B cell (primary cell): ENCODE measurements at regions not wholly inside any gene's neighbourhood (a gene's known extent, or its start where the extent isn't known, plus 50 kb on each side); places are given as distances from the start of the nearest gene placed in this dataset.

Source experiments
- ATAC-seq: fragments of 200-7000 bp; cut with Tn5 transposase; one replicate; pipeline ENCODE4 v1.10.0; 2021; ENCODE audit warnings: low read depth, mild to moderate bottlenecking, moderate number of reproducible peaks, moderate library complexity
- CTCF ChIA-PET: fragments of 350-600 bp; sonication (Branson Sonifier 250); formaldehyde crosslinking; loops from one replicate; lab custom pipeline; 2021; ENCODE audit warnings: antibody characterized with exemption, inconsistent platforms; lab: Charles Lee
- POLR2A ChIA-PET: fragments of 350-600 bp; sonication (Branson Sonifier 250); formaldehyde crosslinking; loops from one replicate; lab custom pipeline; 2021; ENCODE audit warnings: antibody characterized with exemption; lab: Charles Lee
- DNase-seq: peaks from one replicate; pipeline ENCODE4 v3.0.0; 2013
- H2AFZ ChIP-seq: 2 replicates; pipeline ENCODE4 v1.6.1; 2012; ENCODE audit warnings: mild to moderate bottlenecking, low read depth, low read length; ENCODE audit not compliant: insufficient read depth, poor library complexity, severe bottlenecking
- H3K27ac ChIP-seq, 2 donors: 1 replicate in 1 of 2; 2 replicates in 1 of 2; pipeline ENCODE4 v1.5.1; 2012 to 2013; ENCODE audit warnings: low read length in 2 of 2, mild to moderate bottlenecking in 2 of 2, moderate library complexity in 1 of 2
- H3K27me3 ChIP-seq, 4 experiments: fragments of 200-600 bp in 1 of 4; sonication (generic) in 1 of 4; replicated peaks in 1 of 4; 1 replicate in 2 of 4; 2 replicates in 2 of 4; pipeline versions ENCODE4 v1.6.1 to v1.7.0; 2013 to 2016; ENCODE audit warnings: low read length in 3 of 4, mild to moderate bottlenecking in 2 of 4, mixed read lengths in 1 of 4, moderate library complexity in 1 of 4; ENCODE audit not compliant: insufficient read depth in 4 of 4, control insufficient read depth in 3 of 4; ENCODE audit errors: control extremely low read depth in 1 of 4
- H3K36me3 ChIP-seq, 2 experiments: replicated peaks in 1 of 2; 1 replicate in 1 of 2; 2 replicates in 1 of 2; pipeline versions ENCODE4 v1.6.1 to v1.7.1; 2013; ENCODE audit warnings: low read length in 1 of 2; ENCODE audit not compliant: insufficient read depth in 2 of 2, control insufficient read depth in 1 of 2; ENCODE audit errors: control extremely low read depth in 1 of 2, extremely low read depth in 1 of 2
- H3K4me1 ChIP-seq, 2 donors: fragments of 200-600 bp in 1 of 2; sonication (generic) in 1 of 2; 1 replicate in 1 of 2; 2 replicates in 1 of 2; pipeline versions ENCODE4 v1.5.1 to v1.6.1; 2013 to 2017; ENCODE audit warnings: low read length in 2 of 2; ENCODE audit not compliant: control insufficient read depth in 2 of 2, insufficient read depth in 2 of 2
- H3K4me2 ChIP-seq: replicated peaks from 2 replicates; pipeline ENCODE3; 2012; ENCODE audit warnings: mild to moderate bottlenecking, low read depth, low read length; ENCODE audit not compliant: poor library complexity, severe bottlenecking
- H3K4me3 ChIP-seq, 5 experiments: fragments of 200-600 bp in 1 of 5; sonication (generic) in 1 of 5; 1 replicate in 3 of 5; 2 replicates in 2 of 5; pipeline versions ENCODE4 v1.5.1 to v1.7.0; 2011 to 2016; ENCODE audit warnings: low read length in 4 of 5, mild to moderate bottlenecking in 4 of 5, low read depth in 2 of 5, control low read depth in 1 of 5, moderate library complexity in 1 of 5; ENCODE audit not compliant: insufficient read depth in 1 of 5; ENCODE audit errors: control extremely low read depth in 1 of 5, extremely low read depth in 1 of 5
- H3K79me2 ChIP-seq: fragments of 200-600 bp; sonication (generic); one replicate; pipeline ENCODE4 v1.6.0; 2016; ENCODE audit warnings: low read length; ENCODE audit not compliant: control insufficient read depth, insufficient read depth
- H3K9ac ChIP-seq: fragments of 200-600 bp; sonication (generic); 2 replicates; pipeline ENCODE4 v1.6.1; 2017; ENCODE audit warnings: mild to moderate bottlenecking, low read length, moderate library complexity
- H3K9me3 ChIP-seq, 3 donors: one replicate each; pipeline versions ENCODE4 v1.6.1 to v1.7.1; 2013; ENCODE audit warnings: low read length in 2 of 3; ENCODE audit not compliant: control insufficient read depth in 2 of 3, insufficient read depth in 1 of 3; ENCODE audit errors: control extremely low read depth in 1 of 3
- H4K20me1 ChIP-seq: 2 replicates; pipeline ENCODE4 v1.6.0; 2012; ENCODE audit warnings: mild to moderate bottlenecking, low read length; ENCODE audit not compliant: insufficient read depth, control insufficient read depth, poor library complexity, severe bottlenecking
- H3K27ac Mint-ChIP-seq: one replicate; pipeline ENCODE4 v1.8.0; 2021; ENCODE audit warnings: mixed read lengths
- H3K27me3 Mint-ChIP-seq: one replicate; pipeline ENCODE4 v1.8.0; 2021; ENCODE audit warnings: mixed read lengths
- H3K4me1 Mint-ChIP-seq: one replicate; pipeline ENCODE4 v1.8.0; 2021; ENCODE audit warnings: mixed read lengths
- H3K4me3 Mint-ChIP-seq: one replicate; pipeline ENCODE4 v1.8.0; 2021; ENCODE audit warnings: mixed read lengths
- H3K9me3 Mint-ChIP-seq: one replicate; pipeline ENCODE4 v1.8.0; 2022; ENCODE audit warnings: mixed read lengths; ENCODE audit not compliant: insufficient read depth
- EZH2 ChIP-seq: IDR thresholded peaks from 2 replicates; pipeline ENCODE4 v1.6.1; 2012; ENCODE audit warnings: borderline replicate concordance, low read depth, mild to moderate bottlenecking, moderate library complexity, low read length; ENCODE audit not compliant: insufficient read depth, poor library complexity, severe bottlenecking
- WGBS: methylation state at CpG from one replicate; pipeline ENCODE4 v1.1.5; 2013; ENCODE audit warnings: missing lambda C conversion rate; ENCODE audit not compliant: insufficient coverage; 5-methylcytosine and 5-hydroxymethylcytosine counted together
- intact Hi-C: fragments of 100-400 bp; cut with micrococcal nuclease; formaldehyde crosslinking; loops from one replicate; pipeline ENCODE4 v1.10.0; 2022
- TF ChIP-seq, protein P1 (sequence below): fragments of 200-600 bp; IDR thresholded peaks from one replicate; pipeline ENCODE4 v1.8.0; 2022; ENCODE audit warnings: antibody characterized with exemption, mild to moderate bottlenecking

- H3K4me3 Mint-ChIP-seq = no peak overlapping the region
- H3K9me3 ChIP-seq = peaks cover 0 to 11% (median 0%) of the 10 kb centered on the region in 3 donors
- no peaks in the 10 kb centered on the region for H3K27me3 Mint-ChIP-seq
- no peak for TF ChIP-seq EZH2
- TF ChIP-seq, protein P1, sequence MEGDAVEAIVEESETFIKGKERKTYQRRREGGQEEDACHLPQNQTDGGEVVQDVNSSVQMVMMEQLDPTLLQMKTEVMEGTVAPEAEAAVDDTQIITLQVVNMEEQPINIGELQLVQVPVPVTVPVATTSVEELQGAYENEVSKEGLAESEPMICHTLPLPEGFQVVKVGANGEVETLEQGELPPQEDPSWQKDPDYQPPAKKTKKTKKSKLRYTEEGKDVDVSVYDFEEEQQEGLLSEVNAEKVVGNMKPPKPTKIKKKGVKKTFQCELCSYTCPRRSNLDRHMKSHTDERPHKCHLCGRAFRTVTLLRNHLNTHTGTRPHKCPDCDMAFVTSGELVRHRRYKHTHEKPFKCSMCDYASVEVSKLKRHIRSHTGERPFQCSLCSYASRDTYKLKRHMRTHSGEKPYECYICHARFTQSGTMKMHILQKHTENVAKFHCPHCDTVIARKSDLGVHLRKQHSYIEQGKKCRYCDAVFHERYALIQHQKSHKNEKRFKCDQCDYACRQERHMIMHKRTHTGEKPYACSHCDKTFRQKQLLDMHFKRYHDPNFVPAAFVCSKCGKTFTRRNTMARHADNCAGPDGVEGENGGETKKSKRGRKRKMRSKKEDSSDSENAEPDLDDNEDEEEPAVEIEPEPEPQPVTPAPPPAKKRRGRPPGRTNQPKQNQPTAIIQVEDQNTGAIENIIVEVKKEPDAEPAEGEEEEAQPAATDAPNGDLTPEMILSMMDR = no peak
- POLR2A ChIA-PET = no interaction called here
- ATAC-seq = no peak
- WGBS = 87% methylated on average over 3 of the region's 4 CpGs
- H4K20me1 ChIP-seq = no peaks in the 10 kb centered on the region
- H3K27ac ChIP-seq = no peak overlapping the region
- H3K4me3 ChIP-seq = no peak overlapping the region
- no peaks in the 10 kb centered on the region for H3K4me1 ChIP-seq
- intact Hi-C loops = no loop called here
- CTCF ChIA-PET = no interaction called here
- no peak overlapping the region for H2AFZ ChIP-seq
- H3K36me3 ChIP-seq = no peaks in the 10 kb centered on the region
- H3K9me3 Mint-ChIP-seq = no peaks in the 10 kb centered on the region
- no peak overlapping the region for H3K9ac ChIP-seq
- no peak overlapping the region for H3K27ac Mint-ChIP-seq
- H3K4me2 ChIP-seq = no peak overlapping the region
- DNase-seq = no peak
- H3K79me2 ChIP-seq = no peaks in the 10 kb centered on the region
- no peaks in the 10 kb centered on the region for H3K4me1 Mint-ChIP-seq
- H3K27me3 ChIP-seq = no peaks in the 10 kb centered on the region
Measured at GRCh38 chr20:11375335-11375734, 542.4 kb upstream of the BTBD3 start.

- no peak overlapping the region for H3K4me2 ChIP-seq
- H3K4me3 Mint-ChIP-seq = no peak overlapping the region
- POLR2A ChIA-PET = no interaction called here
- WGBS = 88% methylated on average over 1 of the region's 2 CpGs
- H3K4me3 ChIP-seq = no peak overlapping the region
- H3K4me1 Mint-ChIP-seq = no peaks in the 10 kb centered on the region
- H3K9me3 Mint-ChIP-seq = no peaks in the 10 kb centered on the region
- no peaks in the 10 kb centered on the region for H3K27me3 Mint-ChIP-seq
- H3K9ac ChIP-seq = no peak overlapping the region
- no peaks in the 10 kb centered on the region for H3K79me2 ChIP-seq
- no peak for ATAC-seq
- CTCF ChIA-PET = no interaction called here
- intact Hi-C loops = no loop called here
- H3K27me3 ChIP-seq = no peaks in the 10 kb centered on the region
- TF ChIP-seq, protein P1 = no peak
- TF ChIP-seq EZH2 = no peak
- H3K27ac ChIP-seq = no peak overlapping the region
- no peaks in the 10 kb centered on the region for H3K4me1 ChIP-seq
- H3K36me3 ChIP-seq = no peaks in the 10 kb centered on the region
- H2AFZ ChIP-seq = no peak overlapping the region
- no peaks in the 10 kb centered on the region for H4K20me1 ChIP-seq
- H3K9me3 ChIP-seq = peaks cover 0 to 11% (median 0%) of the 10 kb centered on the region in 3 donors
- DNase-seq = no peak
- H3K27ac Mint-ChIP-seq = no peak overlapping the region
Measured at GRCh38 chr20:11375966-11376365, 541.7 kb upstream of the BTBD3 start.
